Choroid plexus epithelial cell (primary cell): ENCODE measurements at regions not wholly inside any gene's neighbourhood (a gene's known extent, or its start where the extent isn't known, plus 50 kb on each side); places are given as distances from the start of the nearest gene placed in this dataset.

ENCODE experiments used
- DNase-seq: peaks from one replicate; pipeline ENCODE4 v3.0.0-alpha.2; 2010; ENCODE audit warnings: low read depth
- H3K4me3 ChIP-seq: 2 replicates; pipeline ENCODE4 v1.5.1; 2011; ENCODE audit warnings: low read depth, mild to moderate bottlenecking, control low read depth, low read length, moderate library complexity
- CTCF ChIP-seq: conservative IDR thresholded peaks from 2 replicates; pipeline ENCODE4 v1.5.1; 2011; ENCODE audit warnings: low read depth, mild to moderate bottlenecking, control low read depth, inconsistent platforms, low read length, moderate library complexity

DNA sequence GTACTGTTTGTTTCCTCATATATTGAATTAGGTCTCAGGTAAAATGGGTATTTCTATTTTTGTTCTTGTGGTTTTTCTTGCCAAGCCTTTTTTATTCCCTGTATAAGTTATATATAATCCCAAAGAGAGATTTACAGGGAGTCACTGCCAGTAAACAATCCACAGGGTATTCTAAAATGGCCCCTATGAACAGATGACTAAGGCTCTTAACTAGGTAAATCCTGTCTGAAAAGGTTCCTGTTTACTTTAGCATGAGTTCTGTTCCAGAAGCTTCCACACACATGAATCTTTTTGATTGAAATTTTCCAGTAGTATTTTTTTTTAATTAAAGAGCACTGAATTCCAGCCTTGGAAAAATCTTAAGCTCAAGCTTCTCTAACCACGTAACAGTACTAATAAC lies 552.8 kb upstream of the CCDC179 start:
- H3K4me3 ChIP-seq = no peak overlapping the region

GRCh38 chr11:23423104-23423503 lies 562.8 kb upstream of the CCDC179 start:
- TF ChIP-seq CTCF = no peak
- DNase-seq = peak; percentile 30
- no peak overlapping the region for H3K4me3 ChIP-seq

More for the DNA sequence above, 552.8 kb upstream of the CCDC179 start:
- DNase-seq = peak; percentile 4
- TF ChIP-seq CTCF = no peak

DNA sequence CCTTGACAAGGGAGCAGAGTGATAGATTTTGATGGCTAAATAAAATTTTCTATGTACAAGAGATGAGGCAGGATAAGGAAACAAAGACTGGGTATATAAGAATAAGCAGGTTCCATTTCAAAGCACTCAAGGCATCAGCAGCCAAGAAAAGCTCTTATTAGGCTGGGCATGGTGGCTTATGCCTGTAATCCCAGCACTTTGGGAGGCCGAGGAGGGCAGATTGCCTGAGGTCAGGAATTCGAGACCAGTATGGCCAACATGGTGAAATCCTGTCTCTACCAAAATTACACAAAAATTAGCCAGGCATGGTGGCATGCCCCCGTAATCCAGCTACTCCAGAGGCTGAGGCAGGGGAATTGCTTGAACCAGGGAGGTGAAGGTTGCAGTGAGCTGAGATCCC lies 563.4 kb upstream of the CCDC179 start:
- H3K4me3 ChIP-seq = no peak overlapping the region
- DNase-seq = no peak
- no peak for TF ChIP-seq CTCF

GRCh38 chr11:23425381-23425780 lies 565.1 kb upstream of the CCDC179 start:
- H3K4me3 ChIP-seq = no peak overlapping the region
- TF ChIP-seq CTCF = no peak
- DNase-seq = no peak

DNA sequence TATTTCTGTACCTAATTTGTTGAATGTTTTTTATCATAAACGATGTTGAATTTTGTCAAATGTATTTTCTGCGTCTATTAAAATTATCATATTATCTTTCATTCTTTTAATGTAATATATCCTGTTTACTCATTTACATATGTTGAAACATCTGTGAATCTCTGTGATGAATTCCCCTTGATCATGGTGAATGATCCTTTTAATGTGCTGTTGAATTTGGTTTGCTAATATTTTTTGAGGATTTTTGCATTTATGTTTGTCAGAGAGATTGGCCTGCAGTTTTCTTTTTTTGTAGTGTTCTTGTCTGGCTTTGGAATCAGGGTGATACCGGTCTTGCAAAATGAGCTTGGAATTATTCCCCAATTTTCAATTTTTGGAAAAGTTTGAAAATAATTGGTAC lies 569.3 kb upstream of the CCDC179 start:
- DNase-seq = no peak
- no peak for TF ChIP-seq CTCF
- no peak overlapping the region for H3K4me3 ChIP-seq

DNA sequence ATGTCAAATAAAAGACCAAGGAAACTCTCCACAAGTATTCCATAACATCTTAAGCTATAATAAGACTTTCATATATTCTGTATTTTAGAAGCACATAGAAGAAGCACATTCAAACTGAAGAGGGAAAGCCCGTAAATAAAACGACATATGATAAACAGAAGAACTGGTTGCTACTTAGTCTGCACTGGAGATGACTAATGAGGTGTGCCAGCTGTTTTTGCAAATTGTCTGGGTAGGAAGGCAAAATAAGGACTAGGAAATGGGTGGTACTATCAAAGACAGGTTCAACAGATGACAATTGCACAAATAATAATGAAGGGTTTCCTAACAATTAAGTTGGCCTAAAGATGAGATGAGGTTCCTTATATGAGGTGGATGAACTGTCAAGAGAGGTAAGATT lies 593.2 kb upstream of the CCDC179 start:
- H3K4me3 ChIP-seq = no peak overlapping the region
- no peak for DNase-seq
- no peak for TF ChIP-seq CTCF

- no peak overlapping the region for H3K4me3 ChIP-seq
- TF ChIP-seq CTCF = no peak
- no peak for DNase-seq
These were observed 595.1 kb upstream of the CCDC179 start for GRCh38 chr11:23455321-23455891.
